ENCODE measurements at regions not wholly inside any gene's neighbourhood (a gene's known extent, or its start where the extent isn't known, plus 50 kb on each side); places are given as distances from the start of the nearest gene placed in this dataset.

- DNase-seq, result no peak
These were observed 151.8 kb upstream of the BTG1 start for GRCh38 chr12:92297405-92297804.

GRCh38 chr12:92295523-92295922 lies 149.9 kb upstream of the BTG1 start:
- no peak for DNase-seq

- DNase-seq, result no peak
These were observed 149.2 kb upstream of the BTG1 start for GRCh38 chr12:92294676-92295440.

GRCh38 chr12:92292016-92292415 lies 146.4 kb upstream of the BTG1 start:
- DNase-seq, result no peak

GRCh38 chr12:92290886-92291285 lies 145.2 kb upstream of the BTG1 start:
- peak in 1 of 3 experiments; percentile 21 for DNase-seq

- no peak for DNase-seq
These were observed 144.7 kb upstream of the BTG1 start for GRCh38 chr12:92290350-92290695.

- no peak for DNase-seq
These were observed 144.1 kb upstream of the BTG1 start for GRCh38 chr12:92289629-92290349.

- DNase-seq, result no peak
These were observed 142.9 kb upstream of the BTG1 start for GRCh38 chr12:92288561-92288960.

- DNase-seq, result no peak
These were observed 132.8 kb upstream of the BTG1 start for GRCh38 chr12:92278378-92278828.

- no peak for DNase-seq
These were observed 132.1 kb upstream of the BTG1 start for GRCh38 chr12:92277795-92278194.

GRCh38 chr12:92276276-92276675 lies 130.6 kb upstream of the BTG1 start:
- DNase-seq, result no peak

- no peak for DNase-seq
These were observed 130.0 kb upstream of the BTG1 start for GRCh38 chr12:92275443-92276154.

- DNase-seq, result no peak
These were observed 127.4 kb upstream of the BTG1 start for GRCh38 chr12:92273076-92273475.

GRCh38 chr12:92272061-92272964 lies 126.7 kb upstream of the BTG1 start:
- DNase-seq, result peak in 1 of 3 experiments; percentile 56

- no peak for DNase-seq
These were observed 125.7 kb upstream of the BTG1 start for GRCh38 chr12:92271341-92271740.

- DNase-seq, result peak in 1 of 3 experiments; percentile 37
These were observed 124.9 kb upstream of the BTG1 start for GRCh38 chr12:92270521-92270920.

- no peak for DNase-seq
These were observed 123.3 kb upstream of the BTG1 start for GRCh38 chr12:92268946-92269345.

GRCh38 chr12:92261692-92262091 lies 116.0 kb upstream of the BTG1 start:
- DNase-seq, result no peak

- DNase-seq, result no peak
These were observed 115.4 kb upstream of the BTG1 start for GRCh38 chr12:92261071-92261470.

- no peak for DNase-seq
These were observed 114.1 kb upstream of the BTG1 start for GRCh38 chr12:92259696-92260251.

GRCh38 chr12:92259291-92259690 lies 113.6 kb upstream of the BTG1 start:
- DNase-seq, result no peak

- DNase-seq, result no peak
These were observed 111.6 kb upstream of the BTG1 start for GRCh38 chr12:92257261-92257660.
